Cardiac muscle cell (in vitro differentiated cells and primary cell): ENCODE measurements at regions not wholly inside any gene's neighbourhood (a gene's known extent, or its start where the extent isn't known, plus 50 kb on each side); places are given as distances from the start of the nearest gene placed in this dataset.

ENCODE experiments used
- DNase-seq, 2 donors: peaks; one replicate each; pipeline versions ENCODE4 v3.0.0 to v3.0.0-alpha.2; 2010 to 2017; ENCODE audit warnings: low read depth in 1 of 2, low spot score in 1 of 2
- H3K27ac ChIP-seq: fragments of 200-600 bp; sonication (generic); 2 replicates; pipeline ENCODE4 v1.5.1; 2016
- H3K27me3 ChIP-seq: fragments of 200-600 bp; sonication (generic); 2 replicates; pipeline ENCODE4 v1.6.0; 2016; ENCODE audit warnings: control low read depth
- H3K36me3 ChIP-seq: fragments of 200-600 bp; sonication (generic); 2 replicates; pipeline ENCODE4 v1.5.1; 2016; ENCODE audit warnings: control low read depth
- H3K4me1 ChIP-seq: fragments of 200-600 bp; sonication (generic); 2 replicates; pipeline ENCODE4 v1.8.1; 2017; ENCODE audit warnings: low read depth, mild to moderate bottlenecking, mixed run types
- H3K4me3 ChIP-seq: fragments of 200-600 bp; sonication (generic); 2 replicates; pipeline ENCODE4 v1.5.1; 2016; ENCODE audit warnings: mild to moderate bottlenecking
- H3K9me3 ChIP-seq: fragments of 200-600 bp; sonication (generic); 2 replicates; pipeline ENCODE4 v1.5.1; 2017; ENCODE audit warnings: low read depth, mild to moderate bottlenecking, control low read depth
- TF ChIP-seq, protein P1 (sequence below): IDR thresholded peaks from 2 replicates; pipeline ENCODE4 v1.5.1; 2012; ENCODE audit warnings: low read depth, mild to moderate bottlenecking, low read length

DNA sequence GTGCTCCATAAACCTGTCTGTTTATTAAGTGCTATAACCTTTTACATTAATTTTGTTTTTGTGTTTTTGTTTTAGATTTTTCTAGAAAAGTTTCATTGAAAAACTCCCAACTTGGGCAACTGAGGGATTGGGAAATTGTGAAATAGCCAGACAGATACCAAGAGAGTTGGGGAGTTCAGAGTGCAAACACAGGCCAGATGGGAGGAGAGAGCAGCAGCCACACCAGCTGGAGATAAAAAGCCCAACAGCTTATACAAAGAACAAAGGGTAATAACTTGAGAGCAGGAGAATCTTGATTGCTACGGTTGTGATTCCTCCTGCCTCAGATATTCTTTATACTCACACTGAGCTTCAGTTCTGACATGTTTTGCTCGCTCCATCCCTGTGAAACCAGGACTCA is 1642.2 kb downstream of the LRRC4C start:
- no peaks in the 10 kb centered on the region for H3K36me3 ChIP-seq
- DNase-seq: no peak
- H3K9me3 ChIP-seq: no peaks in the 10 kb centered on the region
- H3K4me3 ChIP-seq: no peak overlapping the region
- H3K27me3 ChIP-seq: no peaks in the 10 kb centered on the region
- H3K4me1 ChIP-seq: no peaks in the 10 kb centered on the region
- H3K27ac ChIP-seq: no peak overlapping the region
- TF ChIP-seq, protein P1, sequence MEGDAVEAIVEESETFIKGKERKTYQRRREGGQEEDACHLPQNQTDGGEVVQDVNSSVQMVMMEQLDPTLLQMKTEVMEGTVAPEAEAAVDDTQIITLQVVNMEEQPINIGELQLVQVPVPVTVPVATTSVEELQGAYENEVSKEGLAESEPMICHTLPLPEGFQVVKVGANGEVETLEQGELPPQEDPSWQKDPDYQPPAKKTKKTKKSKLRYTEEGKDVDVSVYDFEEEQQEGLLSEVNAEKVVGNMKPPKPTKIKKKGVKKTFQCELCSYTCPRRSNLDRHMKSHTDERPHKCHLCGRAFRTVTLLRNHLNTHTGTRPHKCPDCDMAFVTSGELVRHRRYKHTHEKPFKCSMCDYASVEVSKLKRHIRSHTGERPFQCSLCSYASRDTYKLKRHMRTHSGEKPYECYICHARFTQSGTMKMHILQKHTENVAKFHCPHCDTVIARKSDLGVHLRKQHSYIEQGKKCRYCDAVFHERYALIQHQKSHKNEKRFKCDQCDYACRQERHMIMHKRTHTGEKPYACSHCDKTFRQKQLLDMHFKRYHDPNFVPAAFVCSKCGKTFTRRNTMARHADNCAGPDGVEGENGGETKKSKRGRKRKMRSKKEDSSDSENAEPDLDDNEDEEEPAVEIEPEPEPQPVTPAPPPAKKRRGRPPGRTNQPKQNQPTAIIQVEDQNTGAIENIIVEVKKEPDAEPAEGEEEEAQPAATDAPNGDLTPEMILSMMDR: no peak

DNA sequence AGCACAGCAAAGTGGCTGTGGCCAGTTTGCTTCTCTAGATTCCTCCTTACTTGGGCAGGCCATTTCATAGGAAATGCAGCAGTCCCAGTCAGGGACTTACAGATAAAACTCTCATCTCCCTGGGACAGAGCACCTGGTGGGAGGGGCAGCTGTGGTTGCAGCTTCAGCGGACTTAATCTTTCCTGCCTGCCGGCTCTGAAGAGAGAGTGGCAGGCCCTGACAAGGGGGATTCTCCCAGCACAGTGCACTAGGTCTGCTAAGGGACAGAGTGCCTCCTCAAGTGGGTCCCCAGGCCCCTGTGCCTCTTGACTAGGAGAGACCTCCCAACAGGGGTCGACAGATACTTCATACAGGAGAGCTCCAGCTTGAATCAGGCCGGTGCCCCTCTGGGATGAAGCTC is 1649.1 kb downstream of the LRRC4C start:
- H3K4me3 ChIP-seq: no peak overlapping the region
- no peaks in the 10 kb centered on the region for H3K36me3 ChIP-seq
- peak in 1 of 2 donors; percentile 10 for DNase-seq
- H3K27ac ChIP-seq: no peak overlapping the region
- no peaks in the 10 kb centered on the region for H3K9me3 ChIP-seq
- TF ChIP-seq, protein P1: no peak
- no peaks in the 10 kb centered on the region for H3K27me3 ChIP-seq
- H3K4me1 ChIP-seq: no peaks in the 10 kb centered on the region

DNA sequence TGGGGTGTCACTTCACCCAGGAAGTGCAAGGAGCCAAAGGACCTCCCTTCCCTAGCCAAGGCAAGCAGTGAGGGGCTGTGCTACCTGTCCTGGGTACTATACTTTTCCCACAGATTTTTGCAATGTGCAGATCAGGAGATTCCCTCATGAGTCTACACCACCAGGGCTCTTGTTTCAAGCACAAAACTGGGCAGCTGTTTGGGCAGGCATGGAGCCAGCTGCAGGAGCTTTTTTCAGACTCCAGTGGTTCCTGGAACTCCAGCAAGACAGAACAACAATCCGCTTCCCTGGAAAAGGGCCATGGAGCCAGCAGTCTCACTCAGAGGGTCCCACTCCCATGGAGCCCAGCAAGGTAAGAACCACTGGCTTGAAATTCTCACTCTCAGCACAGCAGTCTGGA is 1649.6 kb downstream of the LRRC4C start:
- Histone ChIP-seq H3K4me3 (no peak overlapping the region), H3K9me3 (no peaks in the 10 kb centered on the region)
- TF ChIP-seq, protein P1: no peak

DNA sequence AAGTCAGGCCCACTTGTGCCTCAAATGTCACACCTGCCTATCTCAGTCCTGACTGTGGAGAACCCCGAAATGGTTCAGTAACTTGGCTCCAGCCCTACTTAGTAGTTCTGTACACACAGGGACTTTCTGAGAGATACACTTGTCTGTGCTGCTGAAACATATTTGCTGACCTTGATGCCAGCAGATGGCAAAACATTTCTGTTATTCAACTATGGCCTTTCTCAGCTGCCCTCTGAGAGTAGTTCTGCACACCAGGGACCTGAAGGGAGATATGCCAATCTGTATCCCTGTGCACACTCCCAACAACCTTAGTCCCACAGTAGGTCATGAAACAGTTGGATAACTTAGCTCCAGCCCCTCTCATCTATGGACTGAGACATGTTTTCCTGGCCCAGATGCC is 1651.5 kb downstream of the LRRC4C start:
- H3K27ac ChIP-seq: no peak overlapping the region
- no peaks in the 10 kb centered on the region for H3K4me1 ChIP-seq
- no peak overlapping the region for H3K4me3 ChIP-seq
- TF ChIP-seq, protein P1: no peak
- H3K36me3 ChIP-seq: no peaks in the 10 kb centered on the region
- no peaks in the 10 kb centered on the region for H3K27me3 ChIP-seq
- peaks cover 3% of the 10 kb centered on the region for H3K9me3 ChIP-seq
- DNase-seq: no peak

More for the DNA sequence above, 1649.6 kb downstream of the LRRC4C start:
- H3K4me1 ChIP-seq: no peaks in the 10 kb centered on the region
- no peak overlapping the region for H3K27ac ChIP-seq
- no peaks in the 10 kb centered on the region for H3K36me3 ChIP-seq
- no peak for DNase-seq
- H3K27me3 ChIP-seq: no peaks in the 10 kb centered on the region

DNA sequence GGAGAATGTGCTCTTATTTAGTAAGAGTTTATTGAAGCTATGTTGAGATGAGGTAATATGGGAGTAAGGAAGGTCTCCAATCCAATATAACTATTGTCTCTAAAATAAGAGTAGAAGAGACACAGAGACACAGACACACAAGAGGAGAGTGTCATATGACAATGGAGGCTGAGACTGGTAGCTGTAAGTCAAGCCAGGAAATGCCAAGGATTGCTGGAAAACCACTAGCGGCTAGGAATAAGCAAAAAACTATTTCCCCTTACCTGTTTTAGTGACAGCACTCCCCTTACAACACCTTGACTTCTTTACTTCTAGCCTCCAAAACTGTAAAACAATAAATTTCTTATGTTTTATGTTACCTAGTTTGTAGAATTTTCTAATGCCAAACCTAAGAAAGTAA is 1652.8 kb downstream of the LRRC4C start:
- TF ChIP-seq, protein P1: no peak
- no peak for DNase-seq
- H3K4me1 ChIP-seq: no peaks in the 10 kb centered on the region
- H3K27me3 ChIP-seq: no peaks in the 10 kb centered on the region
- no peaks in the 10 kb centered on the region for H3K36me3 ChIP-seq
- peaks cover 3% of the 10 kb centered on the region for H3K9me3 ChIP-seq
- no peak overlapping the region for H3K27ac ChIP-seq
- no peak overlapping the region for H3K4me3 ChIP-seq

DNA sequence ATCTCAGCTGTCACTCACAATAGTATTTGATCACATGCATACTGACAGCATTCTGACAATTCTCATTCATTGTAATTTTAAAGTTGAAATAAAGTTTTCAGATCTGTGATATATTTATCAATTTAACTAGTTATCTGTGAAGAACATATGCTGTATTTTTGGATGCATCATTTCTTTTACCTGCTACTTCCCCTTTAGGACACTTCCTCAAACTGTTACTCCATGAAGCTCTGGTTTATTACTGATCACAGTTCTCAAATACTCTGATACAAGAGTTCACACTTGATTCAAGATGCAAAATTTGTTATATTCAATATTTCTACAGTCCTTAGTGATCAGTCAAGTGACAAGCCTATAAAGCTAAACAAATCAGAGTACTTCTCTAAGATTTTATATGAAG is 1655.2 kb downstream of the LRRC4C start:
- Histone ChIP-seq H3K4me1 (no peaks in the 10 kb centered on the region), H3K27me3 (no peaks in the 10 kb centered on the region)
- TF ChIP-seq, protein P1: no peak

More for the DNA sequence above, 1655.2 kb downstream of the LRRC4C start:
- Histone ChIP-seq H3K9me3 (peaks cover 3% of the 10 kb centered on the region), H3K27ac (no peak overlapping the region), H3K4me3 (no peak overlapping the region), H3K36me3 (no peaks in the 10 kb centered on the region)
- no peak for DNase-seq
